Stimulated activated naive B cell treated with anti-CD40 and anti-IgM and Interleukin-4, amounts not matched to agents 10 μg/mL and 1 μg/mL and 100 μg/mL, for 72 hours (primary cell): ENCODE measurements at regions not wholly inside any gene's neighbourhood (a gene's known extent, or its start where the extent isn't known, plus 50 kb on each side); places are given as distances from the start of the nearest gene placed in this dataset.

Experiments
- ATAC-seq, 2 donors: fragments of 150-1000 bp; cut with Tn5 transposase; replicated peaks; 2 replicates each; pipeline ENCODE4 v1.10.0; 2021; ENCODE audit warnings: moderate library complexity in 1 of 2
- DNase-seq: peaks from one replicate; pipeline ENCODE4 v3.0.0; 2021
- H3K27ac Mint-ChIP-seq: one replicate; pipeline ENCODE4 v1.8.0; 2022; ENCODE audit warnings: mild to moderate bottlenecking, mixed read lengths
- H3K27me3 Mint-ChIP-seq, 2 donors: one replicate each; pipeline ENCODE4 v1.8.0; 2022; ENCODE audit warnings: mixed read lengths in 2 of 2
- H3K36me3 Mint-ChIP-seq, 2 donors: one replicate each; pipeline ENCODE4 v1.8.0; 2022; ENCODE audit warnings: mixed read lengths in 2 of 2, mild to moderate bottlenecking in 1 of 2
- H3K4me1 Mint-ChIP-seq, 2 donors: one replicate each; pipeline ENCODE4 v1.8.0; 2022; ENCODE audit warnings: mixed read lengths in 2 of 2, mild to moderate bottlenecking in 1 of 2
- H3K4me3 Mint-ChIP-seq, 2 donors: one replicate each; pipeline ENCODE4 v1.8.0; 2022; ENCODE audit warnings: mild to moderate bottlenecking in 2 of 2, mixed read lengths in 2 of 2, moderate library complexity in 1 of 2
- H3K9me3 Mint-ChIP-seq, 2 donors: one replicate each; pipeline ENCODE4 v1.8.0; 2022; ENCODE audit warnings: mixed read lengths in 2 of 2, mild to moderate bottlenecking in 1 of 2

GRCh38 chr4:156084373-156084772 lies 130.7 kb upstream of the CTSO start:
- ATAC-seq, result no peak
- H3K27me3 Mint-ChIP-seq, result no peaks in the 10 kb centered on the region
- DNase-seq, result no peak
- no peak overlapping the region for H3K27ac Mint-ChIP-seq
- H3K9me3 Mint-ChIP-seq, result no peaks in the 10 kb centered on the region
- no peak overlapping the region for H3K4me3 Mint-ChIP-seq
- H3K36me3 Mint-ChIP-seq, result no peaks in the 10 kb centered on the region
- H3K4me1 Mint-ChIP-seq, result no peaks in the 10 kb centered on the region

- Mint-ChIP-seq H3K27ac (no peak overlapping the region), H3K27me3 (no peaks in the 10 kb centered on the region), H3K9me3 (peaks cover 5 to 14% of the 10 kb centered on the region in 2 donors), H3K4me3 (no peak overlapping the region), H3K36me3 (no peaks in the 10 kb centered on the region), H3K4me1 (no peaks in the 10 kb centered on the region)
- ATAC-seq, result no peak
- DNase-seq, result no peak
Measured at GRCh38 chr4:156073976-156074375, 120.3 kb upstream of the CTSO start.

DNA sequence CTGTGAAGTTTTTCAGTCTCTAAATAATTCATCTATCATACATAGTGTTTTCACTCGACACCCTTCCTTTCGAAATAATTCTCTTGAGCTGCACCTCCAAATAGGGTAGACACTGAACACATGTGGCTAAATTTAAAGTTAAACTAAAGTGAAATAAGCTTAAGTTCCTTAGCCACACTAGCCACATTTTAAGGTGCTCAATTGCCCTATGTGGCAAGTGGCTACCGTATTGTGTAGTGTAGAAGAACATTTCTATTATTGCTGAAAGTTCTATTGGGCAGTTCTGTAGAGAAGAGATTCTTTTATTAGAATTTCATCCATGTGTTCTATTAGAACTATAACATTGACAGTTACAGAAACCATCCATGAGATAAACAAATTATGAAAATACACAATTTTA lies 107.0 kb upstream of the CTSO start:
- ATAC-seq, result no peak
- no peak overlapping the region for H3K27ac Mint-ChIP-seq
- no peak for DNase-seq
- H3K9me3 Mint-ChIP-seq, result no peaks in the 10 kb centered on the region
- H3K4me3 Mint-ChIP-seq, result no peak overlapping the region
- no peaks in the 10 kb centered on the region for H3K4me1 Mint-ChIP-seq
- H3K36me3 Mint-ChIP-seq, result no peaks in the 10 kb centered on the region
- H3K27me3 Mint-ChIP-seq, result no peaks in the 10 kb centered on the region

- DNase-seq, result no peak
- Mint-ChIP-seq H3K4me3 (no peak overlapping the region), H3K27ac (no peak overlapping the region), H3K27me3 (no peaks in the 10 kb centered on the region), H3K4me1 (no peaks in the 10 kb centered on the region), H3K36me3 (no peaks in the 10 kb centered on the region), H3K9me3 (no peaks in the 10 kb centered on the region)
- no peak for ATAC-seq
Measured at GRCh38 chr4:156053174-156053573, 99.5 kb upstream of the CTSO start.

DNA sequence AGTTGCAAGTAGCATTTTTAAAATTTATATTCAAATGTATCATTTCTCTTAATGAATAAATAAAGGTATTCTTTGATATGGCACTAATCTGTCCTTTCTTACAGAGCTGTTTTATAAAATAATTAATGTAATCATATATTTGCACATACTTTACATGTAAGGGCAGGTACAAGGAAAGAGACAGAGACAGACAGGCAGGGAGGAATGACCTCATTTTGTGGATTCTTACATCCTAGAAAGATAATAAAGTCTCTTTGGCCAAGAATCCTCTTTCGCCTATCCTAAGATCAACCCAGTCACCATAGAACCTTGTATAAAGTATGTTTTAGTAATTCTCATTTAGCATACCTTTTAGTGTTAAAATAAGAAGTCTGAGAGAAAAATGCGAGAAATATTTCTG lies 98.5 kb upstream of the CTSO start:
- no peaks in the 10 kb centered on the region for H3K4me1 Mint-ChIP-seq
- H3K27ac Mint-ChIP-seq, result no peak overlapping the region
- H3K4me3 Mint-ChIP-seq, result no peak overlapping the region
- no peak for ATAC-seq
- H3K36me3 Mint-ChIP-seq, result no peaks in the 10 kb centered on the region
- no peak for DNase-seq
- no peaks in the 10 kb centered on the region for H3K27me3 Mint-ChIP-seq
- H3K9me3 Mint-ChIP-seq, result no peaks in the 10 kb centered on the region

DNA sequence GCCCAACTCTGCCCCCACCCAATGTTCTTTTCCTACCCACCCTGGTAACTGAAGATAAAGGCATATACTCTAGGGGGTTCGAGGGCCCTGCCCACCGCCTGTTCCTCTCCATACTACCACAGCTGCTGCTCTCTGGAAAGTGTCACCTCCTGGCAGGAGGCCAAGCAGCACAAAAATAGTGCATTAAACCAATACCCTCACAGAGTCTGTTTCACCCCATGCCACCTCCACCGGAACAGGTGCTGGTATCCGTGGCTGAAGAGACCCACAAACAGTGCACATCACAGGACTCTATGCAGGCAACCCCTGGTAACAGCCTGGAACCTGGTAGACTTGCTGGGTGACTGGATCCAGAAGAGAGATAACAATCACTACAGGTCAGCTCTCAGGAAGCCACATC lies 85.1 kb upstream of the CTSO start:
- no peaks in the 10 kb centered on the region for H3K36me3 Mint-ChIP-seq
- DNase-seq (no peak), ATAC-seq (no peak)
- H3K27me3 Mint-ChIP-seq, result peaks cover 0 to 5% of the 10 kb centered on the region in 2 donors
- H3K4me3 Mint-ChIP-seq, result no peak overlapping the region
- peaks cover 0 to 7% of the 10 kb centered on the region in 2 donors for H3K9me3 Mint-ChIP-seq
- H3K27ac Mint-ChIP-seq, result no peak overlapping the region
- no peaks in the 10 kb centered on the region for H3K4me1 Mint-ChIP-seq

GRCh38 chr4:156036496-156036895 lies 82.8 kb upstream of the CTSO start:
- H3K4me3 Mint-ChIP-seq, result no peak overlapping the region
- peaks cover 0 to 2% of the 10 kb centered on the region in 2 donors for H3K9me3 Mint-ChIP-seq
- ATAC-seq (no peak), DNase-seq (no peak)
- no peaks in the 10 kb centered on the region for H3K4me1 Mint-ChIP-seq
- peaks cover 0 to 5% of the 10 kb centered on the region in 2 donors for H3K27me3 Mint-ChIP-seq
- no peaks in the 10 kb centered on the region for H3K36me3 Mint-ChIP-seq
- no peak overlapping the region for H3K27ac Mint-ChIP-seq

DNA sequence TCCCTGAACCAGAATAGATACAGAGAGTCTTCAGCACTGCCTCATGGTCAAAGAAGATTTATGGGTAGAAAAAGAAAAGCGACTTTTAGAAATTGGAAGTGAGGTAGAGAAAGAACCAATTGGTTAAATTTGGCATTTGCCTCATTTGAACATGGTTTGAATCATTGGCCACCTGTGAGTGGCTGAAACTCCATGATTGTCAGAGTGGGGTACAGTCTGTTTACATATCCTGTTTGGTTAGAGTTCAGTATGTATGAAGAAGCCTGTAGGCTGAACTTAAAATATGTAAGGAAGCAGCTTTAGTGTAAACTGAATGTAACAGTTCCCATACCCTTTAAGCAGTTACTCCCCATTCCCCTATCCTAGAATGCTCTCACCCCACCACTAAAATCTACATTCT lies 76.0 kb upstream of the CTSO start:
- Mint-ChIP-seq H3K4me1 (no peaks in the 10 kb centered on the region), H3K9me3 (peaks cover 0 to 2% of the 10 kb centered on the region in 2 donors), H3K27ac (no peak overlapping the region), H3K4me3 (no peak overlapping the region), H3K36me3 (no peaks in the 10 kb centered on the region), H3K27me3 (no peaks in the 10 kb centered on the region)
- ATAC-seq, result no peak
- DNase-seq, result no peak

GRCh38 chr4:156021298-156021697 lies 67.6 kb upstream of the CTSO start:
- Mint-ChIP-seq H3K9me3 (no peaks in the 10 kb centered on the region), H3K36me3 (no peaks in the 10 kb centered on the region), H3K27ac (no peak overlapping the region), H3K4me3 (no peak overlapping the region), H3K27me3 (no peaks in the 10 kb centered on the region), H3K4me1 (peaks cover 0 to 4% of the 10 kb centered on the region in 2 donors)
- ATAC-seq (no peak), DNase-seq (no peak)

- no peak overlapping the region for H3K27ac Mint-ChIP-seq
- H3K36me3 Mint-ChIP-seq, result no peaks in the 10 kb centered on the region
- no peaks in the 10 kb centered on the region for H3K9me3 Mint-ChIP-seq
- H3K4me3 Mint-ChIP-seq, result no peak overlapping the region
- peaks cover 0 to 4% of the 10 kb centered on the region in 2 donors for H3K4me1 Mint-ChIP-seq
- DNase-seq, result no peak
- no peaks in the 10 kb centered on the region for H3K27me3 Mint-ChIP-seq
- ATAC-seq, result no peak
Measured at GRCh38 chr4:156019246-156019645, 65.6 kb upstream of the CTSO start.

DNA sequence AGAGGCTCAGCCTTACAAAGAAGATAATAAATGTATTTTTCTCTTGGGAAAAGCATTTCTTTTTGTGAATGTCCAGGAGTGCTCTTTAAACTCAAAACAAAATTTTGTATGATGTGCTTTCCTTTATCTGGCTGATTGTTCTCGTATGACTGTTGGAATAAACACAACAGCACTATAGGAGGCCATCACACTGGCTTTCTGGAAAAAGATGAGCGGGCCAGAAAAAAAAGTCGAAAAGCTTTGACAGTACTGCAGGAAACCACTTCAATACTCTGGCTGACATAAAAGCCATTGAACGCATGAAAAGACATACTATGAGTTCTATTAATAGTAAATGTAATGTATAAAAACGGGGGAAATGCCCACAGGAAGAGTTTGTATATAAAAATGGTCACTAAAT lies 64.7 kb upstream of the CTSO start:
- H3K9me3 Mint-ChIP-seq, result peaks cover 1 to 4% of the 10 kb centered on the region in 2 donors
- no peak overlapping the region for H3K27ac Mint-ChIP-seq
- peaks cover 0 to 4% of the 10 kb centered on the region in 2 donors for H3K4me1 Mint-ChIP-seq
- ATAC-seq (no peak), DNase-seq (no peak)
- no peaks in the 10 kb centered on the region for H3K36me3 Mint-ChIP-seq
- no peak overlapping the region for H3K4me3 Mint-ChIP-seq
- no peaks in the 10 kb centered on the region for H3K27me3 Mint-ChIP-seq

DNA sequence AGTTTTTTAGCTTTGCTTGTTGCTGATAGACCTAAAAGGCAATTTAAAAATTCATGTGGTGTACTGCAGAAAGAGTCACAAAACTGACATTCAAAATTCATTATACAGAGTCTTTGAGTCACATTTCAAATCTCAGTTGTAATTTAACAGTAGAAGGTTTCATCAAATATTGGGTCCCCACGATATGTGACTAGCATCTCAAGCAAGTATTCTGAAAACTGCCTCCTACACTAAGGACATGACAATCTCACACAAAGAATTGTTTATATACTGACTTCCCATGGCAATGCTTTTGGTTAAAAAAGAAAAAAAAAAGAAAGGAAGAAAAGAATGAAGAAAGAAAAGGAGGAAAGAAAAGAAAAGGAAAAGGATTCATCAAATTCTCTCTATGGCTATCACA lies 62.1 kb upstream of the CTSO start:
- Mint-ChIP-seq H3K27me3 (no peaks in the 10 kb centered on the region), H3K4me1 (peaks cover 1 to 4% of the 10 kb centered on the region in 2 donors), H3K4me3 (no peak overlapping the region), H3K9me3 (peaks cover 4 to 7% of the 10 kb centered on the region in 2 donors), H3K27ac (no peak overlapping the region), H3K36me3 (no peaks in the 10 kb centered on the region)
- ATAC-seq (no peak), DNase-seq (no peak)

DNA sequence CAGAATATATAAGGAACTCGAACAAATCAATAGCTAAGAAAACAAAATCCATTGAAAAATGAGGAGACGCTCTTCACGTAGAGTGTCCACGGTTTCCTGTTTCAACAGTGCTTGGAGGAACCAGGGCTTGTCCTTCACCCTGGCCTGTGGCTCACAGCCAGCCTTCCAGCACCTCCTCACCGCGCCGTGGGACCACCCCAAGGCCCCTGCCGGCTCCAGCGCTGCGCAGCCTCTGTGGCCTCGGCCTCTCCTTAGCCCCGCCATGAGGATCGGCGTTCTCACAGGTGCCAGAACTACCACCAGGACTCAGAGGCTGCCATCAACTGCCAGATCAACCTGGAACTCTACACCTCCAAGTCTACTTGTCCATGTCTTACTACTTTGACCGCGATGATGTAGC lies 52.5 kb upstream of the CTSO start:
- Mint-ChIP-seq H3K9me3 (peaks cover 6 to 7% of the 10 kb centered on the region in 2 donors), H3K27ac (no peak overlapping the region), H3K4me1 (no peaks in the 10 kb centered on the region), H3K36me3 (no peaks in the 10 kb centered on the region), H3K4me3 (no peak overlapping the region), H3K27me3 (peaks cover 0 to 9% of the 10 kb centered on the region in 2 donors)
- no peak for ATAC-seq
- no peak for DNase-seq
